ENCODE measurements at regions not wholly inside any gene's neighbourhood (a gene's known extent, or its start where the extent isn't known, plus 50 kb on each side); places are given as distances from the start of the nearest gene placed in this dataset.

DNA sequence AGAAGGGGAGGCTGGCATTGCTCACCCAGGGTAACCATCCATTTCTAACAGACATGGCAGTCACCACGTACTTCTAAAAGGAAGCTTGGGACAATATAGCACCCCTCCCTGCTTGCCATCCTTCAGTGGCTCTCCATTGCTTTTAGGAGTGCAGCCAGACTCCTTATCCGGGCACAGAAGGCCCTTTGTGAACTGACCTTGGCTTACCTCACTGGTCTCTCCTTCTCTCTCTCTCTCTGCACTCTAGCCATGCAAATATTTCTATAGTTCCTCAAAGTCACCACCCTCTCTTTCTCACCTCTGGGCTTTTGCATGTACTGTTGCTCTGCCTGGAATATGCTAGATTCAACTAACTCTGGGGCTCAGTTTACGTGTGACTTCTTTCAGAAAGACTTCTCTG lies 301.1 kb downstream of the SHQ1 start:
- H3K79me1 ChIP-seq (ENCODE audit: insufficient read depth, low read depth, low read length, poor library complexity, severe bottlenecking): no peaks in the 10 kb centered on the region

More for the DNA sequence above, 301.1 kb downstream of the SHQ1 start:
- Mint-ChIP-seq H3K27me3 (ENCODE audit: low read depth) (no peaks in the 10 kb centered on the region; the same call in 1 of the 2 replicates), H3K4me1 (peaks cover 14 to 19% of the 10 kb centered on the region in 2 experiments), H3K36me3 (ENCODE audit: insufficient read depth in 1 of 3, low read depth in 3 of 3) (no peaks in the 10 kb centered on the region), H3K4me3 (no peak overlapping the region), H3K27ac (no peak overlapping the region), H3K9me3 (no peaks in the 10 kb centered on the region)
- Histone ChIP-seq H3K4me1 (ENCODE audit: insufficient read depth, low read length) (no peaks in the 10 kb centered on the region), H2AK5ac (ENCODE audit: insufficient read length, low read length) (no peak overlapping the region), H2BK12ac (ENCODE audit: insufficient read length, low read depth, low read length) (no peak overlapping the region), H3K56ac (ENCODE audit: insufficient read length, low read depth, low read length) (no peak overlapping the region), H3K23me2 (ENCODE audit: insufficient read length, low read depth, low read length, poor library complexity, severe bottlenecking) (no peaks in the 10 kb centered on the region), H3K23ac (ENCODE audit: insufficient read length, low read depth, low read length) (no peak overlapping the region), H3K4ac (ENCODE audit: low read depth, low read length) (no peak overlapping the region), H4K5ac (ENCODE audit: insufficient read length, low read depth, low read length) (no peak overlapping the region), H3K18ac (ENCODE audit: insufficient read length, low read depth, low read length) (no peak overlapping the region), H2BK20ac (ENCODE audit: low read depth, low read length, poor library complexity, severe bottlenecking) (no peak overlapping the region), H3K27ac (ENCODE audit: insufficient read length, low read depth, low read length) (no peak overlapping the region), H4K20me1 (ENCODE audit: control insufficient read depth, insufficient read depth, insufficient read length) (no peaks in the 10 kb centered on the region), H3K9me3 (ENCODE audit: control insufficient read depth, low read depth, low read length) (no peaks in the 10 kb centered on the region), H3T11ph (ENCODE audit: low read length) (no peak overlapping the region), H3K79me2 (ENCODE audit: insufficient read depth, low read length) (no peaks in the 10 kb centered on the region), H4K8ac (replicated peaks; ENCODE audit: insufficient read length, low read depth, low read length) (no peak overlapping the region), H3K14ac (ENCODE audit: insufficient read depth, low read length) (no peak overlapping the region), H4K91ac (ENCODE audit: insufficient read length, low read depth, low read length) (no peak overlapping the region), H3K9ac (ENCODE audit: extremely low read depth, insufficient read length, low read length) (no peak overlapping the region), H2AFZ (ENCODE audit: low read length) (no peak overlapping the region), H2BK15ac (ENCODE audit: low read depth, low read length) (no peak overlapping the region), H3K4me2 (ENCODE audit: insufficient read depth, insufficient read length, low read length) (no peak overlapping the region), H3K27me3 (ENCODE audit: insufficient read depth, low read length) (no peaks in the 10 kb centered on the region), H2BK120ac (ENCODE audit: low read depth, low read length, poor library complexity, severe bottlenecking) (no peak overlapping the region), H2BK5ac (ENCODE audit: insufficient read length, low read length) (no peak overlapping the region)
- DNase-seq: no peak
- WGBS (ENCODE audit: extremely low coverage, insufficient read length, low lambda C conversion rate): no CpG with 5 or more reads among the region's 3 CpGs
- TF ChIP-seq, protein P1, sequence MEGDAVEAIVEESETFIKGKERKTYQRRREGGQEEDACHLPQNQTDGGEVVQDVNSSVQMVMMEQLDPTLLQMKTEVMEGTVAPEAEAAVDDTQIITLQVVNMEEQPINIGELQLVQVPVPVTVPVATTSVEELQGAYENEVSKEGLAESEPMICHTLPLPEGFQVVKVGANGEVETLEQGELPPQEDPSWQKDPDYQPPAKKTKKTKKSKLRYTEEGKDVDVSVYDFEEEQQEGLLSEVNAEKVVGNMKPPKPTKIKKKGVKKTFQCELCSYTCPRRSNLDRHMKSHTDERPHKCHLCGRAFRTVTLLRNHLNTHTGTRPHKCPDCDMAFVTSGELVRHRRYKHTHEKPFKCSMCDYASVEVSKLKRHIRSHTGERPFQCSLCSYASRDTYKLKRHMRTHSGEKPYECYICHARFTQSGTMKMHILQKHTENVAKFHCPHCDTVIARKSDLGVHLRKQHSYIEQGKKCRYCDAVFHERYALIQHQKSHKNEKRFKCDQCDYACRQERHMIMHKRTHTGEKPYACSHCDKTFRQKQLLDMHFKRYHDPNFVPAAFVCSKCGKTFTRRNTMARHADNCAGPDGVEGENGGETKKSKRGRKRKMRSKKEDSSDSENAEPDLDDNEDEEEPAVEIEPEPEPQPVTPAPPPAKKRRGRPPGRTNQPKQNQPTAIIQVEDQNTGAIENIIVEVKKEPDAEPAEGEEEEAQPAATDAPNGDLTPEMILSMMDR (conservative IDR thresholded peaks at IDR 0.05): no peak

Data from H9 (cell line).